ENCODE measurements at regions not wholly inside any gene's neighbourhood (a gene's known extent, or its start where the extent isn't known, plus 50 kb on each side); places are given as distances from the start of the nearest gene placed in this dataset.
A peak's percentile ranks its signal among the peaks of the same experiment; 100 is the strongest.

GRCh38 chr16:10312784-10313724 lies 72.8 kb upstream of the ATF7IP2 start:
- DNase-seq (ENCODE audit: low read depth), result no peak

- DNase-seq (ENCODE audit: low read depth), result no peak
Measured at GRCh38 chr16:10314317-10314716, 71.5 kb upstream of the ATF7IP2 start.

GRCh38 chr16:10314811-10315210 lies 71.0 kb upstream of the ATF7IP2 start:
- peak; percentile 8 for DNase-seq (ENCODE audit: low read depth)

GRCh38 chr16:10317425-10318001 lies 68.3 kb upstream of the ATF7IP2 start:
- DNase-seq (ENCODE audit: low read depth), result no peak

- DNase-seq (ENCODE audit: low read depth), result no peak
Measured at GRCh38 chr16:10318798-10319500, 66.9 kb upstream of the ATF7IP2 start.

- DNase-seq (ENCODE audit: low read depth), result no peak
Measured at GRCh38 chr16:10321407-10322387, 64.2 kb upstream of the ATF7IP2 start.

- DNase-seq (ENCODE audit: low read depth), result no peak
Measured at GRCh38 chr16:10322723-10323527, 62.9 kb upstream of the ATF7IP2 start.

- no peak for DNase-seq (ENCODE audit: low read depth)
Measured at GRCh38 chr16:10323528-10323869, 62.4 kb upstream of the ATF7IP2 start.

- no peak for DNase-seq (ENCODE audit: low read depth)
Measured at GRCh38 chr16:10324210-10324609, 61.7 kb upstream of the ATF7IP2 start.

- no peak for DNase-seq (ENCODE audit: low read depth)
Measured at GRCh38 chr16:10325783-10326543, 59.9 kb upstream of the ATF7IP2 start.

GRCh38 chr16:10326647-10327046 lies 59.2 kb upstream of the ATF7IP2 start:
- DNase-seq (ENCODE audit: low read depth), result no peak

- peak; percentile 51 for DNase-seq (ENCODE audit: low read depth)
Measured at GRCh38 chr16:10328291-10328690, 57.6 kb upstream of the ATF7IP2 start.

GRCh38 chr16:10332241-10332640 lies 53.6 kb upstream of the ATF7IP2 start:
- no peak for DNase-seq (ENCODE audit: low read depth)

GRCh38 chr16:10332775-10333174 lies 53.1 kb upstream of the ATF7IP2 start:
- no peak for DNase-seq (ENCODE audit: low read depth)

- DNase-seq (ENCODE audit: low read depth), result no peak
Measured at GRCh38 chr16:10333321-10334032, 52.4 kb upstream of the ATF7IP2 start.

GRCh38 chr16:10335681-10336080 lies 50.2 kb upstream of the ATF7IP2 start:
- no peak for DNase-seq (ENCODE audit: low read depth)
